ENCODE measurements at regions not wholly inside any gene's neighbourhood (a gene's known extent, or its start where the extent isn't known, plus 50 kb on each side); places are given as distances from the start of the nearest gene placed in this dataset.

GRCh38 chrX:39331082-39331704 is 529.9 kb downstream of the MID1IP1 start:
- no peak for DNase-seq (ENCODE audit: low read depth, low spot score)
- TF ChIP-seq SUZ12 (IDR thresholded peaks at IDR 0.05; ENCODE audit: extremely low read depth, insufficient read depth, insufficient read length) (no peak), YY1 (IDR thresholded peaks at IDR 0.05; ENCODE audit: insufficient read depth, insufficient read length) (no peak), ZNF274 (IDR thresholded peaks at IDR 0.05; ENCODE audit: low read depth, low read length) (no peak)
- no peak overlapping the region for H3K4me3 ChIP-seq (ENCODE audit: insufficient read length, low read depth)
- H3K9ac ChIP-seq (ENCODE audit: insufficient read length, low read depth), result no peak overlapping the region
- H3K9me3 ChIP-seq (ENCODE audit: insufficient read depth, low read length), result no peaks in the 10 kb centered on the region
- no peaks in the 10 kb centered on the region for H3K27me3 ChIP-seq (ENCODE audit: insufficient read depth, insufficient read length)
- no peaks in the 10 kb centered on the region for H3K4me1 ChIP-seq (ENCODE audit: insufficient read depth, insufficient read length)
- H3K36me3 ChIP-seq (ENCODE audit: insufficient read depth, insufficient read length, low read length), result no peaks in the 10 kb centered on the region

DNA sequence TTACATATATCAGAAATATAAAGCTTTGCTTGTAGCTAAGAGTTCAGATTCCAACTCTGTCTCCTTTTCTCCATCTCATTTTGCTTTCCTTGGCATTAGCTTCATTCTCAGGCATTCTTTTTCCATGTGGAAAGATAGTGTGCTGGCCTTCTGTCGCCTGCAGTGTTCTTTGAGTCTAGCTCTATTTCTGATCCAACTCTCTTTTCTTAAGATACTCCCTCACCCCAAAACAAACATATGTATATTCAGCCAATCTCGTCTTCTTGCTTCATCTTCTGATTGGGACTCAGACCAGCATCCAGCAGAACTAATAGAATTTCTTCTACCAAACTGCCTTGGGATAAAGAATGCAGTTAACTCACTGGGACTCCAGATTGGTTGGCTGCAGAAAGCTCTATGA is 532.2 kb downstream of the MID1IP1 start:
- Histone ChIP-seq H3K4me1 (ENCODE audit: insufficient read depth, insufficient read length) (no peaks in the 10 kb centered on the region), H3K9me3 (ENCODE audit: insufficient read depth, low read length) (no peaks in the 10 kb centered on the region), H3K9ac (ENCODE audit: insufficient read length, low read depth) (no peak overlapping the region), H3K4me3 (ENCODE audit: insufficient read length, low read depth) (no peak overlapping the region), H3K27me3 (ENCODE audit: insufficient read depth, insufficient read length) (no peaks in the 10 kb centered on the region), H3K36me3 (ENCODE audit: insufficient read depth, insufficient read length, low read length) (no peaks in the 10 kb centered on the region)
- DNase-seq (ENCODE audit: low read depth, low spot score), result no peak
- no peak for TF ChIP-seq ZNF274 (IDR thresholded peaks at IDR 0.05; ENCODE audit: low read depth, low read length)
- no peak for TF ChIP-seq YY1 (IDR thresholded peaks at IDR 0.05; ENCODE audit: insufficient read depth, insufficient read length)
- TF ChIP-seq SUZ12 (IDR thresholded peaks at IDR 0.05; ENCODE audit: extremely low read depth, insufficient read depth, insufficient read length), result no peak

DNA sequence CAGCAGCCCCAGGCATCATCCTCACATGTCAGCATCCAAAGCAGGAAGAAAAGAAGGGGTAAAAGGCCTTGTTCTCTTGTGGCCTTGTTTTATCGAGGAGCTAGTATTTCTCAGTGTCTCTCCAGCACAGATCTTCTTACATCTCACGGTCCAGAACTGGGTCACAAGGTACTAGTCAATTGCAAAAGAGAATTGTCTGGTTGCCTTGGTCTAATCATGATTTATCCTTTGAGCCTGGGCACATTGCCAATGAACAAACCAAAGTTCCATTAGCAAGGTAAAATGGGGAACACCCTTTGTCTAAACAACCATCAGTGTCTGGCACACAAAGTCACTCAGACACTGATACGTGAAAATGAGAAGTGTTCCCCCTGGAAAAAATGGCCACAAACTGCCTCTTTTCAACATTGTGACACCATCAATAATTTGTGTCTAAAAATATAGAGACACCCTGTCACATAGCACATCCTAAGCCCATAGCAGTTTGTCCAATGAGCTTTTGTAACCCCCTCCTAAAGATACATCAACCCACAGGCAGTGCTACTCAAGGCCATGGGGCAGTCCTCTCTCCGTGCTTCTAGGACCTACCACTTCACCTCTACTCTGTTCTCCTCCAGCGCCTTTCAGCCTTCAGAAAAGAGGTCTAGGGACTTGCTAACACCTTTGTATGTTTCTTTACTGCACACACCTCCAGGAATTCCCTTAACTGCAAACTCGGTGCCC is 534.4 kb downstream of the MID1IP1 start:
- no peak for DNase-seq (ENCODE audit: low read depth, low spot score)
- TF ChIP-seq SUZ12 (IDR thresholded peaks at IDR 0.05; ENCODE audit: extremely low read depth, insufficient read depth, insufficient read length) (no peak), YY1 (IDR thresholded peaks at IDR 0.05; ENCODE audit: insufficient read depth, insufficient read length) (no peak), ZNF274 (IDR thresholded peaks at IDR 0.05; ENCODE audit: low read depth, low read length) (no peak)
- H3K9me3 ChIP-seq (ENCODE audit: insufficient read depth, low read length), result no peaks in the 10 kb centered on the region
- H3K4me3 ChIP-seq (ENCODE audit: insufficient read length, low read depth), result no peak overlapping the region
- H3K36me3 ChIP-seq (ENCODE audit: insufficient read depth, insufficient read length, low read length), result no peaks in the 10 kb centered on the region
- no peak overlapping the region for H3K9ac ChIP-seq (ENCODE audit: insufficient read length, low read depth)
- H3K27me3 ChIP-seq (ENCODE audit: insufficient read depth, insufficient read length), result no peaks in the 10 kb centered on the region
- no peaks in the 10 kb centered on the region for H3K4me1 ChIP-seq (ENCODE audit: insufficient read depth, insufficient read length)

- no peak overlapping the region for H3K9ac ChIP-seq (ENCODE audit: insufficient read length, low read depth)
- TF ChIP-seq YY1 (IDR thresholded peaks at IDR 0.05; ENCODE audit: insufficient read depth, insufficient read length), result no peak
- TF ChIP-seq ZNF274 (IDR thresholded peaks at IDR 0.05; ENCODE audit: low read depth, low read length), result no peak
- no peak for TF ChIP-seq SUZ12 (IDR thresholded peaks at IDR 0.05; ENCODE audit: extremely low read depth, insufficient read depth, insufficient read length)
- no peak for DNase-seq (ENCODE audit: low read depth, low spot score)
- H3K27me3 ChIP-seq (ENCODE audit: insufficient read depth, insufficient read length), result no peaks in the 10 kb centered on the region
- no peaks in the 10 kb centered on the region for H3K9me3 ChIP-seq (ENCODE audit: insufficient read depth, low read length)
- no peak overlapping the region for H3K4me3 ChIP-seq (ENCODE audit: insufficient read length, low read depth)
- H3K36me3 ChIP-seq (ENCODE audit: insufficient read depth, insufficient read length, low read length), result no peaks in the 10 kb centered on the region
- no peaks in the 10 kb centered on the region for H3K4me1 ChIP-seq (ENCODE audit: insufficient read depth, insufficient read length)
These were observed 535.5 kb downstream of the MID1IP1 start for GRCh38 chrX:39336671-39337311.

- Histone ChIP-seq H3K27me3 (ENCODE audit: insufficient read depth, insufficient read length) (no peaks in the 10 kb centered on the region), H3K4me3 (ENCODE audit: insufficient read length, low read depth) (no peak overlapping the region), H3K4me1 (ENCODE audit: insufficient read depth, insufficient read length) (no peaks in the 10 kb centered on the region), H3K9ac (ENCODE audit: insufficient read length, low read depth) (no peak overlapping the region), H3K36me3 (ENCODE audit: insufficient read depth, insufficient read length, low read length) (no peaks in the 10 kb centered on the region), H3K9me3 (ENCODE audit: insufficient read depth, low read length) (no peaks in the 10 kb centered on the region)
- no peak for TF ChIP-seq YY1 (IDR thresholded peaks at IDR 0.05; ENCODE audit: insufficient read depth, insufficient read length)
- TF ChIP-seq SUZ12 (IDR thresholded peaks at IDR 0.05; ENCODE audit: extremely low read depth, insufficient read depth, insufficient read length), result no peak
- no peak for TF ChIP-seq ZNF274 (IDR thresholded peaks at IDR 0.05; ENCODE audit: low read depth, low read length)
- no peak for DNase-seq (ENCODE audit: low read depth, low spot score)
These were observed 536.2 kb downstream of the MID1IP1 start for GRCh38 chrX:39337451-39337850.

DNA sequence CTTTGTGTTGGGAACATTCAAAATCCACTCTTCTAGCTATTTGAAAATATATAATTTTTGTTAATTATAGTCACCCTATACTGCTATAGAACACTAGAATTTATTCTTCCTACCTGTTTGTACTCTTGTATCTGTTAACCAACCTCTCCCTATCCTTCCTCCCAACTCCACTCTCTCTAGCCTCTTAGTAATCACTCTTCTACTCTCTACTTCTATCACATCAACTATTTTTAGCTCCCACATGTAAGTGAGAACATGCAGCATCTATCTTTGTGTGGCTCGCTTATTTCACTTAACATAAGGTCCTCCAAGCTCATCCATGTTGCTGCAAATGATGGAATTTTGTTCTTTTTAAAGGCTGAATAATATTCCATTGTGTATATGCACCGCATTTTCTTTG is 537.3 kb downstream of the MID1IP1 start:
- no peak for TF ChIP-seq SUZ12 (IDR thresholded peaks at IDR 0.05; ENCODE audit: extremely low read depth, insufficient read depth, insufficient read length)
- TF ChIP-seq ZNF274 (IDR thresholded peaks at IDR 0.05; ENCODE audit: low read depth, low read length), result no peak
- no peak for TF ChIP-seq YY1 (IDR thresholded peaks at IDR 0.05; ENCODE audit: insufficient read depth, insufficient read length)
- H3K4me3 ChIP-seq (ENCODE audit: insufficient read length, low read depth), result no peak overlapping the region
- H3K36me3 ChIP-seq (ENCODE audit: insufficient read depth, insufficient read length, low read length), result no peaks in the 10 kb centered on the region
- H3K27me3 ChIP-seq (ENCODE audit: insufficient read depth, insufficient read length), result no peaks in the 10 kb centered on the region
- no peaks in the 10 kb centered on the region for H3K9me3 ChIP-seq (ENCODE audit: insufficient read depth, low read length)
- H3K4me1 ChIP-seq (ENCODE audit: insufficient read depth, insufficient read length), result no peaks in the 10 kb centered on the region
- H3K9ac ChIP-seq (ENCODE audit: insufficient read length, low read depth), result no peak overlapping the region
- no peak for DNase-seq (ENCODE audit: low read depth, low spot score)

DNA sequence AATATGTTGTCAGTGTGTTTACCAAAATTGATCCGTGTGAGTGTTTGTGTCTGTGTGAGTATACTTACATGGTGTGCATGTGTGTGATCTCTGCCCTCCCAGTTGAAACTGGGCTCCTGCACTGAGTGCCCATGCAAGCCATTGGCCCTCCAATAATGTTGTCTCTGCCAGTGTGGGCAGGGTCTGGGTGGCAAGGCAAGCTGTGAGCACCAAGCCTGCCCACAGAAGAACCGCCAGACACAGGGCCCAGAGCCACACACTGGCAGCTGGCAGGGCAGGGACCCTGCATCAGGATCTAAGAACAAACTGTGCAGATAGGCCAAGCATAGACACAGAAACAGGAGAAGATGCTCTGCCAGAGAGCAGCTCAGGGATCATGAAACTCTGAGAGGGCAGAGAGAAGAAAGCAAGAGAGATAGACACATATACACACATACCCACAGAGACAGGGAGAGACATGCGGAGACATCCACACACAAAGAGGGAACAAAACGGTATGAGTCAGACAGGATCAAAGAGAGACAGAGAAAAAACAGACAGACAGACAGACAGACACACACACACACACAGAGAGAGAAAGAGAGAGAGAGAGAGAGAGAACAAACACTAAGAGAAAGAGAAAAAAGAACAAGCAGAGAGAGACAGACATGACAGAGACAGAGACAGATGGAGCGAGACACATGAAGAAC is 555.0 kb downstream of the MID1IP1 start:
- H3K27me3 ChIP-seq (ENCODE audit: insufficient read depth, insufficient read length), result no peaks in the 10 kb centered on the region
- no peak for TF ChIP-seq SUZ12 (IDR thresholded peaks at IDR 0.05; ENCODE audit: extremely low read depth, insufficient read depth, insufficient read length)
- no peak for TF ChIP-seq YY1 (IDR thresholded peaks at IDR 0.05; ENCODE audit: insufficient read depth, insufficient read length)
- TF ChIP-seq ZNF274 (IDR thresholded peaks at IDR 0.05; ENCODE audit: low read depth, low read length), result no peak
- no peak overlapping the region for H3K9ac ChIP-seq (ENCODE audit: insufficient read length, low read depth)
- no peak overlapping the region for H3K4me3 ChIP-seq (ENCODE audit: insufficient read length, low read depth)
- no peaks in the 10 kb centered on the region for H3K36me3 ChIP-seq (ENCODE audit: insufficient read depth, insufficient read length, low read length)
- DNase-seq (ENCODE audit: low read depth, low spot score), result no peak
- no peaks in the 10 kb centered on the region for H3K4me1 ChIP-seq (ENCODE audit: insufficient read depth, insufficient read length)
- no peaks in the 10 kb centered on the region for H3K9me3 ChIP-seq (ENCODE audit: insufficient read depth, low read length)

All from NT2/D1 (cell line).